ENCODE measurements at regions not wholly inside any gene's neighbourhood (a gene's known extent, or its start where the extent isn't known, plus 50 kb on each side); places are given as distances from the start of the nearest gene placed in this dataset.

DNA sequence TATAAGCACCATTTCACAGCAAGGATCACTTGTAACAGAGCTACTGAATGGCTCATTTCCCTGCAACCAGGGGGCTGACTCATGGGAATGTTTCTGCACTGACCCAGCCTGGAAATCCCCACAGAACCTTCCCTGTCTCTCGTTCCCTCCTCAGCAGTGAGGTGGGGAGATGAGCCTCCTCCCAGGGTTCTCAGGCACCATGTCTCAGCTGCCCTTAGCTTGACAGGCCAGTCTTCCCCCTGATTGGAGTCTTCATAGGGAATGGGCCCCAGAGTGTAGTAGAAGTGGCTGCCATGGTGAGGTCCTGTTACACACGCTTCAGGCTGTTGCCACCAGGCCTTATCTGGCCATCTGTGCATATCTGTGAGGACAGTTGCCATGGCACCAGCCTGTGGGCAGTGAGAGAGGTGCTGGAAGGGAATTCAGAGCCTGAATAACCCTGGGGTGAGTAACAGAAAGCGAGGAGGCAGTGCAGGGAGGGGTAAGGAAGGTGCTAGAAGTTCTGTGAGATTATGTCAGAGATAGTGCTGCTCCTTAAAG is 324.4 kb downstream of the ENC1 start:
- Histone ChIP-seq H3K9me3 (replicated peaks in 1 of 11) (no peaks in the 10 kb centered on the region), H3K36me3 (no peaks in the 10 kb centered on the region), H3K4me2 (peak overlapping the region in 2 of 11 experiments; percentile 44 to 64; a peak in 3 of 22 replicates), H3K27me3 (no peaks in the 10 kb centered on the region), H4K20me1 (no peaks in the 10 kb centered on the region), H3K4me3 (no peak overlapping the region), H3K4me1 (peaks cover 0 to 16% (median 0%) of the 10 kb centered on the region in 10 experiments; a peak in 3 of 20 replicates), H3K9ac (no peak overlapping the region), H3K27ac (no peak overlapping the region; a peak in 1 of 22 replicates)
- TF ChIP-seq Cebpa-rat (IDR thresholded peaks at IDR 0.05), result no peak

GRCh38 chr5:74314906-74315305 is 325.6 kb downstream of the ENC1 start:
- Histone ChIP-seq H3K27ac (no peak overlapping the region), H3K4me1 (peaks cover 0 to 16% (median 0%) of the 10 kb centered on the region in 10 experiments; a peak in 3 of 20 replicates), H3K4me2 (no peak overlapping the region), H3K9ac (no peak overlapping the region), H3K36me3 (no peaks in the 10 kb centered on the region), H3K9me3 (replicated peaks in 1 of 11) (no peaks in the 10 kb centered on the region), H3K27me3 (no peaks in the 10 kb centered on the region), H4K20me1 (no peaks in the 10 kb centered on the region), H3K4me3 (no peak overlapping the region)
- no peak for TF ChIP-seq Cebpa-rat (IDR thresholded peaks at IDR 0.05)

DNA sequence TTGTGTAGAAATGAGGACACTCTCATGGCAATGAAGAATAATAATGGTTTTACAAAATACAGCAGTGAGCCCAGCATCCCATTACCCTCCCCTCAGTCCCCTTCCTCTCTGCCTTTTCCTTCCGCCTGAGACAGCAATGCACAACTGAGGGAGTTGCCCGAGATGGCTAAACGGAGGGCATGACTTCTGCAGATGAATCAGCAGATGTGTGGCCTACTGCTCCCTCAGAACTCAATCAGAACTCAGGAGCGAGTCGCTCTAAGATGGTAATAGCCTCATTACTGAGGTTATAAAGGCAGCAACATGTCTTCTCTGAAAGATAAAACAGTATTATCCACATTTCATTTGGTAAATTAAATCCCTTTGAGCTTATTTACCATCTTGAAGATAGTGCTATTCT is 326.6 kb downstream of the ENC1 start:
- Histone ChIP-seq H3K4me3 (no peak overlapping the region), H3K4me2 (no peak overlapping the region), H3K27me3 (no peaks in the 10 kb centered on the region), H3K4me1 (peaks cover 0 to 16% (median 0%) of the 10 kb centered on the region in 10 experiments; a peak in 3 of 20 replicates), H3K27ac (no peak overlapping the region), H3K36me3 (no peaks in the 10 kb centered on the region), H3K9ac (no peak overlapping the region), H4K20me1 (no peaks in the 10 kb centered on the region), H3K9me3 (replicated peaks in 1 of 11) (no peaks in the 10 kb centered on the region)
- no peak for TF ChIP-seq Cebpa-rat (IDR thresholded peaks at IDR 0.05)

- TF ChIP-seq Cebpa-rat (IDR thresholded peaks at IDR 0.05), result no peak
- Histone ChIP-seq H3K36me3 (no peaks in the 10 kb centered on the region), H3K4me1 (peaks cover 0 to 16% (median 0%) of the 10 kb centered on the region in 10 experiments; a peak in 3 of 20 replicates), H3K27me3 (no peaks in the 10 kb centered on the region), H3K9ac (no peak overlapping the region), H3K9me3 (replicated peaks in 1 of 11) (no peaks in the 10 kb centered on the region), H3K27ac (no peak overlapping the region), H4K20me1 (no peaks in the 10 kb centered on the region), H3K4me3 (no peak overlapping the region), H3K4me2 (no peak overlapping the region)
Measured at GRCh38 chr5:74312746-74313145, 327.8 kb downstream of the ENC1 start.

DNA sequence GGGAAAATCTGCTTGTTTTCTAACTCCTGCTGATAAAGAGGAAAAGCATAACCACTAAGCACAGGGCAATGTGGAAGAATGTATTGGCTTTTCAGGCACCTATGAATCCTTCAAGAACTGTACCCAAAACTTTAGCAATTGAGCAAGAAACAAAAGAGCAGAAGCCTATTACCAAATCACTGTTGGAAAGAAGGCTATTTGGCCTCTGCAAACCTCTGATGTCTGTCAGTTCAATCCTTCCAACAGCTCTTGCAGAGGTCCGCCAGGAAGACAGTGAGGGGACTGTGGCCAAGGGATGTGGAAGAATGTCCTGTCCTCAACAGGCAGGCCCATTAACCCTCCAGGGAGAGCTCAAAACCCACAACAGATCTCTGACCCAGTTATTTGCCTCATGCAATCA is 328.6 kb downstream of the ENC1 start:
- Histone ChIP-seq H3K4me1 (peaks cover 0 to 16% (median 0%) of the 10 kb centered on the region in 10 experiments; a peak in 3 of 20 replicates), H3K27ac (no peak overlapping the region), H3K27me3 (no peaks in the 10 kb centered on the region), H3K9ac (no peak overlapping the region), H3K36me3 (no peaks in the 10 kb centered on the region), H3K9me3 (replicated peaks in 1 of 11) (no peaks in the 10 kb centered on the region), H3K4me3 (no peak overlapping the region), H3K4me2 (no peak overlapping the region), H4K20me1 (no peaks in the 10 kb centered on the region)
- no peak for TF ChIP-seq Cebpa-rat (IDR thresholded peaks at IDR 0.05)

DNA sequence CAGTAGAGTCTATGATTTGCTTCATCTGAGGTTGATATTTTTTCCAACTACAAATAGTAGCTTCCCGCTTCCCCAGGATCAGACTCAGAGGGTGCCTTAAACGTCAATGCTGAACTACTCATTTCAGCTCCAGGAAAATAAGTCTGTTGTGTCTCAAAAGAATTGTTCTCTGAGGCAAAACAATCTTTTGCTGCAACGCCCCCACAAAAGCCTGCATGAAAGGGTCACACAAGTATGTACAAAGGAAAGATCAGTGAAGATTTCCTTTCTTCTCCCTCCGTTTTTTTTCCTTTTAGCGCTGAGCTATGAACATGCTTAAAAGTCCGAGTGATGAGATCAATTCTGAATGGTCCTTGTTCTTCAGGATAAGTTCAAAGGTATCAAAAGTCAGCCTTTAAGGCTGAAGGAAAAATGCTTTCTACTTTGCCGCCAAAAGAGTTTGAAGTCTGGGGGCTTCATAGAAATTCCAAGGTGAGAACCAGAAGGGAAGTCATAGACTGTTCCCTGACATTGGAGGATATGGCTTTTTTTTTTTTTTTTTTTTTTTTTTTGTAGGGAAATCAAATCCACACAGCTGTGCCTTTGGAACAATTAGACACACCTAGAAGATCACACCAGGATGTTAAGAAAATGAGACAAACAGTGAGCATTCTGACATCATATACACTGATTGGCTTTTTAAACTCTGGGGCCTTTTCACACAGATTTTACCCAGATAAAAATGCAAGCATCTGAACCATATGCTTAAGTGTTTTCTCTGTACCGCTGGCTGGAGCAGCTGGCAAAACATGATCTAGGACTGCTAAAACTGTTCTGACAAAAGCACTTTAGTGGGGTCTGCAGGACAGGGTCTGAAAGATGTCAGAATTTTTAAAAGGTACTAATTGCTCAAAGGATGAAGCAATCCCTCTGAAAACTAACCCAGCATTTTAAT is 329.3 kb downstream of the ENC1 start:
- H4K20me1 ChIP-seq, result no peaks in the 10 kb centered on the region
- no peak overlapping the region for H3K4me2 ChIP-seq
- no peaks in the 10 kb centered on the region for H3K36me3 ChIP-seq
- H3K27me3 ChIP-seq, result no peaks in the 10 kb centered on the region
- H3K27ac ChIP-seq, result no peak overlapping the region
- H3K9me3 ChIP-seq (replicated peaks in 1 of 11), result no peaks in the 10 kb centered on the region
- no peak overlapping the region for H3K9ac ChIP-seq
- TF ChIP-seq Cebpa-rat (IDR thresholded peaks at IDR 0.05), result no peak
- no peak overlapping the region for H3K4me3 ChIP-seq
- H3K4me1 ChIP-seq, result peaks cover 0 to 10% (median 0%) of the 10 kb centered on the region in 10 experiments; a peak in 3 of 20 replicates

GRCh38 chr5:74310386-74310785 is 330.1 kb downstream of the ENC1 start:
- Histone ChIP-seq H3K4me2 (no peak overlapping the region), H3K36me3 (no peaks in the 10 kb centered on the region), H3K9ac (no peak overlapping the region), H3K27ac (no peak overlapping the region), H3K4me1 (peaks cover 0 to 1% (median 0%) of the 10 kb centered on the region in 10 experiments; a peak in 2 of 20 replicates), H3K27me3 (no peaks in the 10 kb centered on the region), H3K4me3 (no peak overlapping the region), H4K20me1 (no peaks in the 10 kb centered on the region), H3K9me3 (replicated peaks in 1 of 11) (no peaks in the 10 kb centered on the region)
- no peak for TF ChIP-seq Cebpa-rat (IDR thresholded peaks at IDR 0.05)

- H3K9ac ChIP-seq, result no peak overlapping the region
- H4K20me1 ChIP-seq, result no peaks in the 10 kb centered on the region
- no peaks in the 10 kb centered on the region for H3K36me3 ChIP-seq
- H3K4me2 ChIP-seq, result no peak overlapping the region
- peaks cover 0 to 7% (median 0%) of the 10 kb centered on the region in 10 experiments; a peak in 2 of 20 replicates for H3K4me1 ChIP-seq
- no peak overlapping the region for H3K4me3 ChIP-seq
- no peaks in the 10 kb centered on the region for H3K27me3 ChIP-seq
- TF ChIP-seq Cebpa-rat (IDR thresholded peaks at IDR 0.05), result no peak
- H3K27ac ChIP-seq, result no peak overlapping the region
- H3K9me3 ChIP-seq (replicated peaks in 1 of 11), result no peaks in the 10 kb centered on the region
Measured at GRCh38 chr5:74309050-74309449, 331.5 kb downstream of the ENC1 start.

DNA sequence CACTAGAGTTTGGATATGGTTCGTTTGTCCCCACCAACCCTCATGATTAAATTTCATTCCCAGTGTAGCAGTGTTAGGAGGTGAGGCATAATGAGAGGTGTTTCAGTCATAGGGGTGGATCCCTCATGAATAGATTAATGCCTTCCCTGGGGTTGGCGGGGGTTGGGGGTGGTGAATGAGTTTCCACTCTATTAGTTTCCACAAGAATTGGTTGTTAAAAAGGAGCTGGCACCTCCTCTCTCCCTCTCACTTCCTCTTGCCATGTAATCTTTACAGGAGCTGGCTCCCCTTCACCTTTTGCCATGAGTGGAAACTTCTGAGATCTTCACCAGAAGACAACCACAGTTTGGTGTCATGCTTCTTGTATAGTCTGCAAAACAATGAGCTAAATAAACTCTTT is 333.7 kb downstream of the ENC1 start:
- peaks cover 0 to 7% (median 0%) of the 10 kb centered on the region in 10 experiments; a peak in 2 of 20 replicates for H3K4me1 ChIP-seq
- no peaks in the 10 kb centered on the region for H3K9me3 ChIP-seq (replicated peaks in 1 of 11)
- H4K20me1 ChIP-seq, result no peaks in the 10 kb centered on the region
- no peak overlapping the region for H3K4me3 ChIP-seq
- no peak overlapping the region for H3K4me2 ChIP-seq
- H3K36me3 ChIP-seq, result no peaks in the 10 kb centered on the region
- no peaks in the 10 kb centered on the region for H3K27me3 ChIP-seq
- no peak for TF ChIP-seq Cebpa-rat (IDR thresholded peaks at IDR 0.05)
- no peak overlapping the region for H3K9ac ChIP-seq
- no peak overlapping the region for H3K27ac ChIP-seq
